Calu3 (cell line): ENCODE measurements at regions not wholly inside any gene's neighbourhood (a gene's known extent, or its start where the extent isn't known, plus 50 kb on each side); places are given as distances from the start of the nearest gene placed in this dataset.

Source experiments
- BruUV-seq: library from RNA; stranded (reverse); fragments of 400-500 nt; replicated peaks from 2 replicates; lab custom pipeline; 2021; lab: Mats Ljungman, UMichigan
- CTCF ChIA-PET: fragments of 300-600 bp; sonication (Branson Sonifier 250); formaldehyde crosslinking; loops from one replicate; lab custom pipeline; 2022; ENCODE audit warnings: antibody characterized with exemption; lab: Charles Lee
- DNase-seq: peaks from one replicate; pipeline ENCODE4 v3.0.0; 2022
- H3K27ac Mint-ChIP-seq: one replicate; pipeline ENCODE4 v1.8.0; 2022; ENCODE audit warnings: mixed read lengths; ENCODE audit not compliant: unreplicated experiment
- H3K27me3 Mint-ChIP-seq: one replicate; pipeline ENCODE4 v1.8.0; 2022; ENCODE audit warnings: mixed read lengths; ENCODE audit not compliant: unreplicated experiment
- H3K36me3 Mint-ChIP-seq: one replicate; pipeline ENCODE4 v1.8.0; 2022; ENCODE audit warnings: mild to moderate bottlenecking, moderate library complexity, mixed read lengths; ENCODE audit not compliant: insufficient read depth, unreplicated experiment
- H3K4me1 Mint-ChIP-seq: one replicate; pipeline ENCODE4 v1.8.0; 2022; ENCODE audit warnings: mild to moderate bottlenecking, low read depth, mixed read lengths; ENCODE audit not compliant: unreplicated experiment
- H3K4me3 Mint-ChIP-seq: one replicate; pipeline ENCODE4 v1.8.0; 2022; ENCODE audit warnings: mild to moderate bottlenecking, low read depth, moderate library complexity, mixed read lengths; ENCODE audit not compliant: unreplicated experiment
- H3K9me3 Mint-ChIP-seq: one replicate; pipeline ENCODE4 v1.8.0; 2022; ENCODE audit warnings: low read depth, mixed read lengths; ENCODE audit not compliant: unreplicated experiment
- intact Hi-C: fragments of 100-400 bp; cut with micrococcal nuclease; formaldehyde crosslinking; loops from one replicate; pipeline ENCODE4 v1.10.0; 2022; ENCODE audit not compliant: unreplicated experiment
- TF ChIP-seq, protein P1 (sequence below): fragments of 200-600 bp; IDR thresholded peaks from one replicate; pipeline ENCODE4 v1.8.0; 2022; ENCODE audit warnings: antibody characterized with exemption; ENCODE audit not compliant: unreplicated experiment

DNA sequence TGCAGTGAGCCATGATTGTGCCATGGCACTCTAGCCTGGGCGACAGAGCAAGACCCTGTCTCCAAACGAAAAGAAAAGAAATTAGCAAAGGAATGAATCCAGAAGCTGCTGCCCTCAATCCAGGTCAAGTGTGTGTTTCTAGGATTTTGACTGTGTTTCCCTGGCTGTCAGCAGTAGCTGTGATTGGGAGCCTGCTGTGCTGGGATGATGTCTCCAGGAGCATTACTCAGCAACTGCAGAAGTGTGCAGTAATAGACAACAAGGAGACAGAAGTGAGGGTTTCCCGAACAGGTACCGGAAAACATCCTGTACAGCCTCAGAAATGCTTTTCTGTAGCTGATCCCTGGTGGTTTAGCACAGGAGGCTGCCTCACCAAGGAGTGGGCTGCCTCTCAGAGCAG, 492.5 kb downstream of the FUT8 start:
- BruUV-seq: no TSS peak
- Mint-ChIP-seq H3K36me3 (no peaks in the 10 kb centered on the region), H3K9me3 (peaks cover 7% of the 10 kb centered on the region), H3K4me1 (no peaks in the 10 kb centered on the region), H3K27ac (no peak overlapping the region), H3K27me3 (peaks cover 33% of the 10 kb centered on the region), H3K4me3 (no peak overlapping the region)
- intact Hi-C loops: no loop called here
- CTCF ChIA-PET: no interaction called here
- no peak for DNase-seq
- TF ChIP-seq, protein P1, sequence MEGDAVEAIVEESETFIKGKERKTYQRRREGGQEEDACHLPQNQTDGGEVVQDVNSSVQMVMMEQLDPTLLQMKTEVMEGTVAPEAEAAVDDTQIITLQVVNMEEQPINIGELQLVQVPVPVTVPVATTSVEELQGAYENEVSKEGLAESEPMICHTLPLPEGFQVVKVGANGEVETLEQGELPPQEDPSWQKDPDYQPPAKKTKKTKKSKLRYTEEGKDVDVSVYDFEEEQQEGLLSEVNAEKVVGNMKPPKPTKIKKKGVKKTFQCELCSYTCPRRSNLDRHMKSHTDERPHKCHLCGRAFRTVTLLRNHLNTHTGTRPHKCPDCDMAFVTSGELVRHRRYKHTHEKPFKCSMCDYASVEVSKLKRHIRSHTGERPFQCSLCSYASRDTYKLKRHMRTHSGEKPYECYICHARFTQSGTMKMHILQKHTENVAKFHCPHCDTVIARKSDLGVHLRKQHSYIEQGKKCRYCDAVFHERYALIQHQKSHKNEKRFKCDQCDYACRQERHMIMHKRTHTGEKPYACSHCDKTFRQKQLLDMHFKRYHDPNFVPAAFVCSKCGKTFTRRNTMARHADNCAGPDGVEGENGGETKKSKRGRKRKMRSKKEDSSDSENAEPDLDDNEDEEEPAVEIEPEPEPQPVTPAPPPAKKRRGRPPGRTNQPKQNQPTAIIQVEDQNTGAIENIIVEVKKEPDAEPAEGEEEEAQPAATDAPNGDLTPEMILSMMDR: no peak

DNA sequence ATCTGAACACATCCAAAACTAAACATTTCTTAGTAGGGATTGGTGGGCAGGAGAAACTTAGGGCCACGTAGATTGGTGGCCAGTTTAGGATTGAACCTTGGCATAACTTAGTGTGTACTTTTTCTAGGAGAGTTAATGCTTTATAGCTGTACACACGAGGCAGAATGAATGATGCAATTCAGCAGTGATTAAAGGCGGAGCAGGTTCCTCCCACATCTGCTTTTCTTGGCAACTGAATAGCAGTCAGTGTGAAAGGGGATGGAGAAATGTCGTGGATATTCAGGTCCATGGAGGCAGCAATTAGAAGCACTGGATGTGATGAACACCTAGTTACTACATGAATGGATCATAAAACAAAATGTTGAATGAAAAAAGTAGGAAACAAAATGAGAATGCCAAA, 493.8 kb downstream of the FUT8 start:
- no TSS peak for BruUV-seq
- TF ChIP-seq, protein P1: no peak
- CTCF ChIA-PET: interaction anchor here (0.6 kb wide), 1 partner anchor 1001 kb away, joined by 3 read pairs; no protein-coding TSS in a partner anchor
- peaks cover 31% of the 10 kb centered on the region for H3K27me3 Mint-ChIP-seq
- no peak overlapping the region for H3K27ac Mint-ChIP-seq
- no peak overlapping the region for H3K4me3 Mint-ChIP-seq
- no peaks in the 10 kb centered on the region for H3K4me1 Mint-ChIP-seq
- H3K9me3 Mint-ChIP-seq: no peaks in the 10 kb centered on the region
- intact Hi-C loops: no loop called here
- H3K36me3 Mint-ChIP-seq: no peaks in the 10 kb centered on the region
- DNase-seq: no peak

DNA sequence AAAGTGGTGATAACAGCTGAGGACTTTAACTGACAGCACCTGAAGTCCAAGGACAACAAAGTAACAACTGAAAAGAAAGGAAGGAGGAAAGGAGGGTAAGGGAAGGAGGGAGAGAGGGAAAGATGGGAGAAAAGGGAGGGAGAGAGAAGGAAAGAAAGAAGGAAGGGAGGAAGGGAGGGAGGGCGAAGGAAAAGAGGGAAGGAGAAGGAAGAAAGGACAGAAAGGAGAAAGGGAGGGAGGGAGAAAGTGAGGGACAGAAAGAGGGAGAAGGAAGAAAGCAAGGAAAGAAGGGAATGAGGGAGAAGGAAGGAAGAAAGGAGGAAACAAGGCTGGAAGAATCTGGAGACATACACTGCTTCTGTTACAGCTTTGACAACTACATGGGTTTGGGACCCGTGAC, 494.4 kb downstream of the FUT8 start:
- Mint-ChIP-seq H3K9me3 (no peaks in the 10 kb centered on the region), H3K4me3 (no peak overlapping the region), H3K4me1 (no peaks in the 10 kb centered on the region), H3K36me3 (no peaks in the 10 kb centered on the region), H3K27ac (no peak overlapping the region), H3K27me3 (peaks cover 34% of the 10 kb centered on the region)
- DNase-seq: no peak
- intact Hi-C loops: no loop called here
- CTCF ChIA-PET: interaction anchor here (0.6 kb wide), 1 partner anchor 1000 kb away, joined by 3 read pairs; no protein-coding TSS in a partner anchor
- TF ChIP-seq, protein P1: no peak
- BruUV-seq: no TSS peak

DNA sequence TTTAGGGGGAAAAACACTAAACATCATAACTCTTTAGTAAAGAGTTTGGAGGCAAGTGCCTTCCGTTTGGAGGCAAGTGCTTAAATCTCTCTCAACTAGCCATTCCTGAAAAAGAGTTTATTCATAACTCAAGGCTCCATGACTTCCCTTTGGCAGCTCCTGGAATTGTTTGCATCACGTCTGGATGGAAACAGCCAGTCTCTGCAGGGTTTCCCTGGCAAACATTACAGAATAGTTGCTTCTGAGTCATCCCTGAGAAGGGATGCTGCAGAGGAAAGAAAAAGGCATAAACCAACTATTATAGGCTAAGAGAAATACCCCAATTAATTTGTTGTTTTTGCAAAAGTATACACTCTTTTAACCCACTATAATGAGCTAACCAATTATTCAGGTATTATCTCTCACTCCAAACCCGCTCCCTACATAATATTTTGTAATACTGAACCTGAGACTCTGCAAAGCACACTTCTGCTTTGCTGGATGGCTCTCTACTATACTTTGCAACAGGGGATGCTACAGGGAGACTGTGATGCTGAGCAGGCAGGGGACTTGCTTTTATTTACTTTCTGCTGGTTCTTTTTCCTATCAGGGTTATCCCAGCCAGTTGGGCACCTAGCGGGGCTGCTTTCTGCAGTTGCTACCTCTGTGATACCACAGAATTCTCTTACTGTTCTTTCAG, 497.7 kb downstream of the FUT8 start:
- no TSS peak for BruUV-seq
- no peaks in the 10 kb centered on the region for H3K4me1 Mint-ChIP-seq
- H3K9me3 Mint-ChIP-seq: no peaks in the 10 kb centered on the region
- no peak overlapping the region for H3K27ac Mint-ChIP-seq
- H3K27me3 Mint-ChIP-seq: peaks cover 67% of the 10 kb centered on the region
- intact Hi-C loops: no loop called here
- no peaks in the 10 kb centered on the region for H3K36me3 Mint-ChIP-seq
- no peak overlapping the region for H3K4me3 Mint-ChIP-seq
- no peak for DNase-seq
- CTCF ChIA-PET: no interaction called here
- TF ChIP-seq, protein P1: no peak
